ENCODE measurements at regions not wholly inside any gene's neighbourhood (a gene's known extent, or its start where the extent isn't known, plus 50 kb on each side); places are given as distances from the start of the nearest gene placed in this dataset.

DNA sequence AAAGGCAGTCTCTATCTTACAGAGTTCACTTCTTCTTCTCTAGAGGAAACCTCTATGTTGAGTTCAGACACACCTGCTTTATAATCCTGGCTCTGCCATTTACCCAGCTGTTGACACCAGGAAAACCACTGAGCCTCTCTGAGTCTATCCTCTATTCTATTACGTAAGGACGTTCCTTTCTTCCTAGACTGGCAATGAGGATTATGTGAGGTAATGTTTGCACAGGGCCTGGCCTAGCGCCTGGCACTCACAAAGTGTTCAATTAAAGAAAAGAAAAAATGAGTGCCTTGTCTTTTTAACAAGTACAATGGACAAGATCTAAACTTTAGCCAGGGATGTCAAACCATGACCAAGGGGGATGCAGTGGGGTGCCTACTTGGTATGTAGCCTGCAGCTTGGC lies 641.9 kb upstream of the TBX3 start:
- no peak for TF ChIP-seq TAF1 (IDR thresholded peaks at IDR 0.05; ENCODE audit: low read depth)
- TF ChIP-seq TCF12 (IDR thresholded peaks at IDR 0.05; ENCODE audit: low read depth), result no peak
- TF ChIP-seq, protein P1, sequence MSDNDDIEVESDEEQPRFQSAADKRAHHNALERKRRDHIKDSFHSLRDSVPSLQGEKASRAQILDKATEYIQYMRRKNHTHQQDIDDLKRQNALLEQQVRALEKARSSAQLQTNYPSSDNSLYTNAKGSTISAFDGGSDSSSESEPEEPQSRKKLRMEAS (IDR thresholded peaks at IDR 0.05), result no peak
